ENCODE measurements at regions not wholly inside any gene's neighbourhood (a gene's known extent, or its start where the extent isn't known, plus 50 kb on each side); places are given as distances from the start of the nearest gene placed in this dataset.

DNA sequence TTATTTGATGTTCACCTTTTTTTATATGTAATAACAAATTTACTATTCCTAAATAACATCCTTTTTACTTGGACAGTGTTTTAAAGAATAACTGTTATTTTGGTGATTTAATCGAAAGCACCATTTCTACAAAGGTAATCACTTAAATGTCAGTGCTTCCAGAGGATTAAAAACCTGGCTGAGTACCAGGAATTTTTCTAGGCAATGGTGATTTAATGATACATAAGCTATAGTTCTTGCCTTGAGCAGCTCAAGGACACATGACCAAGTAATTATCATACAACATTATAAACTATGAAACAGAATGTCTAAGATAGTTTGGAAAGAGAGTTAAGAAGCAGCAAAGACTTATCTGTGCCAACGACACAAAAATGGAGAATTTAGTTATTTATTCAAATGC lies 1291.9 kb upstream of the TENM3 start:
- no peak overlapping the region for H4K5ac ChIP-seq (ENCODE audit: low read length)
- H3K23ac ChIP-seq (ENCODE audit: low read length), result no peak overlapping the region
- H3K9ac ChIP-seq (ENCODE audit: low read length), result no peak overlapping the region
- H2BK5ac ChIP-seq (ENCODE audit: low read length), result no peak overlapping the region
- no peak overlapping the region for H2BK120ac ChIP-seq (ENCODE audit: low read depth, low read length)
- H3K36me3 ChIP-seq (ENCODE audit: control insufficient read depth, insufficient read depth, low read length), result no peaks in the 10 kb centered on the region
- H2AK5ac ChIP-seq (ENCODE audit: low read length), result no peak overlapping the region
- H3K18ac ChIP-seq (ENCODE audit: low read length), result no peak overlapping the region
- H3K79me2 ChIP-seq (ENCODE audit: control insufficient read depth, insufficient read depth, low read length), result no peaks in the 10 kb centered on the region
- no peaks in the 10 kb centered on the region for H3K4me1 ChIP-seq (ENCODE audit: control insufficient read depth, low read depth, low read length)
- no peak for DNase-seq
- WGBS (ENCODE audit: extremely low coverage, insufficient coverage, low lambda C conversion rate), result no CpG with 5 or more reads among the region's 2 CpGs
- no peak overlapping the region for H3K4ac ChIP-seq (ENCODE audit: low read depth, low read length)
- H2BK15ac ChIP-seq (replicated peaks; ENCODE audit: low read depth), result no peak overlapping the region
- H3K4me2 ChIP-seq (ENCODE audit: low read length), result no peak overlapping the region
- H4K8ac ChIP-seq (ENCODE audit: low read depth, low read length), result no peak overlapping the region
- no peak overlapping the region for H3K56ac ChIP-seq (ENCODE audit: low read length)
- no peaks in the 10 kb centered on the region for H3K79me1 ChIP-seq (ENCODE audit: low read length)
- H3K27ac ChIP-seq (ENCODE audit: low read depth, low read length), result no peak overlapping the region
- H3K27me3 ChIP-seq (ENCODE audit: insufficient read depth, low read length, poor library complexity), result no peaks in the 10 kb centered on the region
- no peak overlapping the region for H3K4me3 ChIP-seq (ENCODE audit: low read length)

DNA sequence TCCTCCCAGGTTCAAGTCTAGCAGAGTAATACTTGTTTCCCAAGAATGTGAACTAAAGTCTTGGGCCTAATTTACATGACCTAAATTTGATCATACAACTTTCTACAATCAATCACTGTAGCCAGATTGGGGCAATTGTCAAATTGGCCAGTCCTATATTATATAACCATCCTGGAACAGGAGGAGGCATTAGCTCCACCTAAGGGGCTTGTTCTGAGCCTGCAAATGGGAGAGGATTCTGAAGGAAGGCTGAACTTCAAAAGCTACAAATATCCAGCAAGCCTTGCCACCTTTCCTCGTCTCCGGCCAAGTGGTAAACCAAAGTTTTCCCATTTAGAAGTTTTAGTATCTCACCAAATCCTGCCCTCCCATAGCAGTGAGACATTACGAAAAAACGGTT lies 1289.6 kb upstream of the TENM3 start:
- no peak overlapping the region for H3K23ac ChIP-seq (ENCODE audit: low read length)
- H3K79me1 ChIP-seq (ENCODE audit: low read length), result no peaks in the 10 kb centered on the region
- H2BK120ac ChIP-seq (ENCODE audit: low read depth, low read length), result no peak overlapping the region
- no peak overlapping the region for H3K9ac ChIP-seq (ENCODE audit: low read length)
- H2AK5ac ChIP-seq (ENCODE audit: low read length), result no peak overlapping the region
- no CpG with 5 or more reads among the region's 4 CpGs for WGBS (ENCODE audit: extremely low coverage, insufficient coverage, low lambda C conversion rate)
- no peak overlapping the region for H3K18ac ChIP-seq (ENCODE audit: low read length)
- H3K4ac ChIP-seq (ENCODE audit: low read depth, low read length), result no peak overlapping the region
- H4K5ac ChIP-seq (ENCODE audit: low read length), result no peak overlapping the region
- no peak overlapping the region for H2BK5ac ChIP-seq (ENCODE audit: low read length)
- H3K4me3 ChIP-seq (ENCODE audit: low read length), result no peak overlapping the region
- no peak overlapping the region for H3K4me2 ChIP-seq (ENCODE audit: low read length)
- no peak overlapping the region for H4K8ac ChIP-seq (ENCODE audit: low read depth, low read length)
- H3K36me3 ChIP-seq (ENCODE audit: control insufficient read depth, insufficient read depth, low read length), result no peaks in the 10 kb centered on the region
- H3K4me1 ChIP-seq (ENCODE audit: control insufficient read depth, low read depth, low read length), result no peaks in the 10 kb centered on the region
- no peaks in the 10 kb centered on the region for H3K27me3 ChIP-seq (ENCODE audit: insufficient read depth, low read length, poor library complexity)
- peak; percentile 54 for DNase-seq
- H3K56ac ChIP-seq (ENCODE audit: low read length), result no peak overlapping the region
- H3K27ac ChIP-seq (ENCODE audit: low read depth, low read length), result no peak overlapping the region
- no peak overlapping the region for H2BK15ac ChIP-seq (replicated peaks; ENCODE audit: low read depth)
- H3K79me2 ChIP-seq (ENCODE audit: control insufficient read depth, insufficient read depth, low read length), result no peaks in the 10 kb centered on the region

DNA sequence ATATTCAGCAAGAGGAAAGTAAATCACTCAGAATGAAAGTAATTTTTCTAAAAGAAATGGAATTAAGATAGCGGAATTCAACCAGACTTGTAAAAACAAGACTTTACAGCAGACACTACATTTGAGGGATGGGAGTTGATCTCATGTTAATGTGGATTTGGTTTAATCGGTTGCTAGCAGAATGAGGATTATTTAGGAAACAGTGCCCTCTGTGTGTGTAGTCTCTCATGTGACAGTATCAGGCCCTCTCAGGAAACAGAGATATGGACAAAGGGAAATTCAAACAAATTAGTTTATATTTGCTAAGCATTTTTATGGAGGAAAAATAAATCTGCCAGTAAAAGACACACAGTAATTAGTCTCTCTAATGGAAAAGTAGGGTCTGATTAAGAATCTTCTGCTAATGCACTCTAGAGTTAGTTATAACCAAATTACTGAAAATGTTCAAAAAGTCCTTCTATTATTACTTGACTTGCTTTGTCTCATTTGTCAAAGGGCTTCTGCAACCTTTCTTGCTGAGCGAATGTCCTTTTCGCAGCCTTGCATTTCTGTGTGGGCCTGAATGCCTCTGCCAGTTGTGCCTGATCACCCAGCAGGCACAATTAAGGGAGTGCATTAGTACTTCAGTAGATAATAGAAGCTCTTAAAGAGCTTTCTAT lies 1282.3 kb upstream of the TENM3 start:
- H3K79me1 ChIP-seq (ENCODE audit: low read length), result no peaks in the 10 kb centered on the region
- no peak overlapping the region for H3K56ac ChIP-seq (ENCODE audit: low read length)
- H3K27me3 ChIP-seq (ENCODE audit: insufficient read depth, low read length, poor library complexity), result no peaks in the 10 kb centered on the region
- H3K4me1 ChIP-seq (ENCODE audit: control insufficient read depth, low read depth, low read length), result no peaks in the 10 kb centered on the region
- no CpG with 5 or more reads among the region's 4 CpGs for WGBS (ENCODE audit: extremely low coverage, insufficient coverage, low lambda C conversion rate)
- H3K79me2 ChIP-seq (ENCODE audit: control insufficient read depth, insufficient read depth, low read length), result no peaks in the 10 kb centered on the region
- peak; percentile 10 for DNase-seq
- H3K18ac ChIP-seq (ENCODE audit: low read length), result no peak overlapping the region
- no peak overlapping the region for H4K5ac ChIP-seq (ENCODE audit: low read length)
- H2BK5ac ChIP-seq (ENCODE audit: low read length), result no peak overlapping the region
- H3K4ac ChIP-seq (ENCODE audit: low read depth, low read length), result no peak overlapping the region
- H3K9ac ChIP-seq (ENCODE audit: low read length), result no peak overlapping the region
- no peak overlapping the region for H2BK120ac ChIP-seq (ENCODE audit: low read depth, low read length)
- H3K27ac ChIP-seq (ENCODE audit: low read depth, low read length), result no peak overlapping the region
- no peak overlapping the region for H3K4me2 ChIP-seq (ENCODE audit: low read length)
- H3K36me3 ChIP-seq (ENCODE audit: control insufficient read depth, insufficient read depth, low read length), result no peaks in the 10 kb centered on the region
- no peak overlapping the region for H3K23ac ChIP-seq (ENCODE audit: low read length)
- no peak overlapping the region for H2AK5ac ChIP-seq (ENCODE audit: low read length)
- H2BK15ac ChIP-seq (replicated peaks; ENCODE audit: low read depth), result no peak overlapping the region
- no peak overlapping the region for H3K4me3 ChIP-seq (ENCODE audit: low read length)
- no peak overlapping the region for H4K8ac ChIP-seq (ENCODE audit: low read depth, low read length)

DNA sequence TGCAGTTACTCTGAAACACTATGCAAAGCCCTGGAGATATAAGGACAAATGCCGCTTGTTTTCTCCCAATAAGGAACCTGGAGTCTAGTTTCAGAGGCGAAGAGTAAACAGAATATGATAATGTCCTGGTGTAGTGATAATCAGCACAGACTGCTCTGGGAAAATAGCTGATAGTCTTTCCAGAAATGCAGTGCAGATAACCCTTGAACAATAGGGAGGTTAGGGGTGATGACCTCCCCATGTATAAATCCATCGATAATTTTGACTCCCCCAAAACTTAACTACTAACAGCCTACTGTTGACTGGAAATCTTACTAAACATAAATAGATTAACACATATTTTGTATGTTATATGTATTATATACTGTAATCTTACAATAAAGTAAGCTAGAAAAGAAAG lies 1280.9 kb upstream of the TENM3 start:
- Histone ChIP-seq H3K79me2 (ENCODE audit: control insufficient read depth, insufficient read depth, low read length) (no peaks in the 10 kb centered on the region), H2BK120ac (ENCODE audit: low read depth, low read length) (no peak overlapping the region), H3K79me1 (ENCODE audit: low read length) (no peaks in the 10 kb centered on the region), H3K36me3 (ENCODE audit: control insufficient read depth, insufficient read depth, low read length) (no peaks in the 10 kb centered on the region), H3K4ac (ENCODE audit: low read depth, low read length) (no peak overlapping the region), H3K4me3 (ENCODE audit: low read length) (no peak overlapping the region), H3K9ac (ENCODE audit: low read length) (no peak overlapping the region), H3K18ac (ENCODE audit: low read length) (no peak overlapping the region), H4K8ac (ENCODE audit: low read depth, low read length) (no peak overlapping the region), H2BK5ac (ENCODE audit: low read length) (no peak overlapping the region), H2BK15ac (replicated peaks; ENCODE audit: low read depth) (no peak overlapping the region), H3K56ac (ENCODE audit: low read length) (no peak overlapping the region), H2AK5ac (ENCODE audit: low read length) (no peak overlapping the region), H3K4me1 (ENCODE audit: control insufficient read depth, low read depth, low read length) (no peaks in the 10 kb centered on the region), H4K5ac (ENCODE audit: low read length) (no peak overlapping the region), H3K4me2 (ENCODE audit: low read length) (no peak overlapping the region), H3K27ac (ENCODE audit: low read depth, low read length) (no peak overlapping the region), H3K23ac (ENCODE audit: low read length) (no peak overlapping the region), H3K27me3 (ENCODE audit: insufficient read depth, low read length, poor library complexity) (no peaks in the 10 kb centered on the region)
- WGBS (ENCODE audit: extremely low coverage, insufficient coverage, low lambda C conversion rate), result no CpG with 5 or more reads among the region's 3 CpGs
- no peak for DNase-seq

DNA sequence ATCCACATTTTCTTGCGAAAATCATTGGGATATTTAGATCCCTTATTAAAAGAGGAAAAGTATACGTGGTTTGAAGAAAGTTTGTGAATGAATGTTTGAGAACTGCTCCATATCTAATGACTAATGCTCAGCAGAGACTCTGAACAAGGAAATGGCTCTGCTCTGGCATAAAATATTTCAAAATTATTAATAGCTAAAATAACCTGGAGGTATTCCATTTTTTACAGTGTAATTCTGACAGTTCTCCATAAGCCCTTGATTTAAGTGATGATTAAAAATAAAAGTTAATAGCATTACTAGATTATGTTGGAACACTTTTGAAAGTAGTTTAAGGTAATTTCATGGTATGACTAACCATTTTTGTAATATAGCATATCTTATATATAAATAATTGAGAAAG lies 1276.9 kb upstream of the TENM3 start:
- Histone ChIP-seq H3K27me3 (ENCODE audit: insufficient read depth, low read length, poor library complexity) (no peaks in the 10 kb centered on the region), H2BK15ac (replicated peaks; ENCODE audit: low read depth) (no peak overlapping the region), H3K4ac (ENCODE audit: low read depth, low read length) (no peak overlapping the region), H3K9ac (ENCODE audit: low read length) (no peak overlapping the region), H3K36me3 (ENCODE audit: control insufficient read depth, insufficient read depth, low read length) (no peaks in the 10 kb centered on the region), H3K23ac (ENCODE audit: low read length) (no peak overlapping the region), H3K18ac (ENCODE audit: low read length) (no peak overlapping the region), H3K79me1 (ENCODE audit: low read length) (no peaks in the 10 kb centered on the region), H3K4me1 (ENCODE audit: control insufficient read depth, low read depth, low read length) (no peaks in the 10 kb centered on the region), H3K56ac (ENCODE audit: low read length) (no peak overlapping the region), H4K8ac (ENCODE audit: low read depth, low read length) (no peak overlapping the region), H4K5ac (ENCODE audit: low read length) (no peak overlapping the region), H2BK5ac (ENCODE audit: low read length) (no peak overlapping the region), H2BK120ac (ENCODE audit: low read depth, low read length) (no peak overlapping the region), H3K4me2 (ENCODE audit: low read length) (no peak overlapping the region), H3K79me2 (ENCODE audit: control insufficient read depth, insufficient read depth, low read length) (no peaks in the 10 kb centered on the region), H3K4me3 (ENCODE audit: low read length) (no peak overlapping the region), H2AK5ac (ENCODE audit: low read length) (no peak overlapping the region), H3K27ac (ENCODE audit: low read depth, low read length) (no peak overlapping the region)
- 100% methylated on average over 1 of the region's 2 CpGs for WGBS (ENCODE audit: extremely low coverage, insufficient coverage, low lambda C conversion rate)
- DNase-seq, result no peak

DNA sequence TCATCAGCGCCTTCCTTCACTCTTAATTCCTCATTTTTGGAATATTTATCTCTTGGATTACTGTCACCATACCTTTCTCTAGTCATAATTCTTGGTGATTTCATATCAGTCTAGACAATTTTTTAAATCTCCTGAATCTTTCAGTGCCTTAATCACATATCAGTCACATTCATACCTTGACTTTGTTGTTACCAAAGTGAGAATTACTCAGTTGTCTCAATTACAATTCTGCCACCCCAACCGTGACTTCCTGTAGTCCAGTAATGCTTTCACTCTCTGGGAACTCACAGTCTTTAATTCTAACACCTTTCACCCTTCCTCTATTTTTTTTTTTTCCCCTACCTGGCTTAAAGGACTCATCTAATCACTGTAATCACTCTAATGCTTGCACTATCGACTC lies 1275.3 kb upstream of the TENM3 start:
- Histone ChIP-seq H4K8ac (ENCODE audit: low read depth, low read length) (no peak overlapping the region), H3K4me3 (ENCODE audit: low read length) (no peak overlapping the region), H3K27ac (ENCODE audit: low read depth, low read length) (no peak overlapping the region), H3K27me3 (ENCODE audit: insufficient read depth, low read length, poor library complexity) (no peaks in the 10 kb centered on the region), H3K23ac (ENCODE audit: low read length) (no peak overlapping the region), H4K5ac (ENCODE audit: low read length) (no peak overlapping the region), H3K4me2 (ENCODE audit: low read length) (no peak overlapping the region), H3K9ac (ENCODE audit: low read length) (no peak overlapping the region), H3K79me1 (ENCODE audit: low read length) (no peaks in the 10 kb centered on the region), H2BK5ac (ENCODE audit: low read length) (no peak overlapping the region), H3K79me2 (ENCODE audit: control insufficient read depth, insufficient read depth, low read length) (no peaks in the 10 kb centered on the region), H3K4ac (ENCODE audit: low read depth, low read length) (no peak overlapping the region), H3K56ac (ENCODE audit: low read length) (no peak overlapping the region), H3K18ac (ENCODE audit: low read length) (no peak overlapping the region), H3K36me3 (ENCODE audit: control insufficient read depth, insufficient read depth, low read length) (no peaks in the 10 kb centered on the region), H3K4me1 (ENCODE audit: control insufficient read depth, low read depth, low read length) (no peaks in the 10 kb centered on the region), H2AK5ac (ENCODE audit: low read length) (no peak overlapping the region), H2BK15ac (replicated peaks; ENCODE audit: low read depth) (no peak overlapping the region), H2BK120ac (ENCODE audit: low read depth, low read length) (no peak overlapping the region)
- DNase-seq, result no peak
- no CpG with 5 or more reads among the region's 3 CpGs for WGBS (ENCODE audit: extremely low coverage, insufficient coverage, low lambda C conversion rate)

All from mesendoderm (in vitro differentiated cells).